Mucosa of stomach (tissue), 1 donor: ENCODE measurements at regions not wholly inside any gene's neighbourhood (a gene's known extent, or its start where the extent isn't known, plus 50 kb on each side); places are given as distances from the start of the nearest gene placed in this dataset.
"Not testable (repeated sequence)": the region's sequence is repeated elsewhere in the genome, so short reads cannot be mapped to it uniquely, and the experiment has no call there.

ENCODE experiments used
- H3K27me3 ChIP-seq: one replicate; pipeline ENCODE4 v1.7.0; 2013; ENCODE audit warnings: mild to moderate bottlenecking, low read length; ENCODE audit not compliant: control insufficient read depth, insufficient read depth
- H3K36me3 ChIP-seq: one replicate; pipeline ENCODE4 v1.7.0; 2013; ENCODE audit warnings: low read length; ENCODE audit not compliant: control insufficient read depth, insufficient read depth
- H3K4me1 ChIP-seq: one replicate; pipeline ENCODE4 v1.7.0; 2013; ENCODE audit warnings: mild to moderate bottlenecking, low read length; ENCODE audit not compliant: control insufficient read depth, insufficient read depth
- H3K4me3 ChIP-seq: one replicate; pipeline ENCODE4 v1.7.0; 2013; ENCODE audit warnings: low read length
- H3K9ac ChIP-seq: one replicate; pipeline ENCODE4 v1.7.0; 2013; ENCODE audit warnings: mild to moderate bottlenecking, low read length, moderate library complexity
- H3K9me3 ChIP-seq: one replicate; pipeline ENCODE4 v1.7.0; 2013; ENCODE audit warnings: mild to moderate bottlenecking, low read length, moderate library complexity; ENCODE audit not compliant: control insufficient read depth
- donor health status: Pancreatic carcinoma.

DNA sequence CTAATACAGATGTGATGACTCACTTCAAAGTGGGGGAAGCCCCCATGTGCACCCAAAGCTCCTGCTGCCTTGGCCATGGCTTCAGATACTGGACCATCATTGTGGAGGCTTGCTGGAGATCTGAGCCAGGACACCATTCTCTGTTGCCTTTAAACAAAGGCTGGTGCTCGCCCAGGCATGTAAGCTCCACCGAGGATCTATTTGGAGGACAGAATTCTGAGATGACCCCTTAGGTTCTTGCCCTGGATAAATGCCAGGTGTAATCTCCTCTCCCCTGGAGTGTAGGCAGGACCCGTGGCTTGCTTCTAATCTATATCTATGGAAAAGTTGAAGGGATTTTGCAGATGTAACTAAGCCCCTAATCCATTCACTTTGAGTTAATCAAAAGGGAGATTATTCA is 141.0 kb downstream of the UNC93B1 start:
- not testable (repeated sequence) for H3K4me3 ChIP-seq, H3K27me3 ChIP-seq

GRCh38 chr11:67859513-67860161 is 144.3 kb downstream of the UNC93B1 start:
- not testable (repeated sequence) for H3K9me3 ChIP-seq, H3K9ac ChIP-seq, H3K36me3 ChIP-seq, H3K4me1 ChIP-seq, H3K4me3 ChIP-seq, H3K27me3 ChIP-seq

More for the DNA sequence above, 141.0 kb downstream of the UNC93B1 start:
- not testable (repeated sequence) for H3K9me3 ChIP-seq, H3K4me1 ChIP-seq, H3K9ac ChIP-seq, H3K36me3 ChIP-seq

DNA sequence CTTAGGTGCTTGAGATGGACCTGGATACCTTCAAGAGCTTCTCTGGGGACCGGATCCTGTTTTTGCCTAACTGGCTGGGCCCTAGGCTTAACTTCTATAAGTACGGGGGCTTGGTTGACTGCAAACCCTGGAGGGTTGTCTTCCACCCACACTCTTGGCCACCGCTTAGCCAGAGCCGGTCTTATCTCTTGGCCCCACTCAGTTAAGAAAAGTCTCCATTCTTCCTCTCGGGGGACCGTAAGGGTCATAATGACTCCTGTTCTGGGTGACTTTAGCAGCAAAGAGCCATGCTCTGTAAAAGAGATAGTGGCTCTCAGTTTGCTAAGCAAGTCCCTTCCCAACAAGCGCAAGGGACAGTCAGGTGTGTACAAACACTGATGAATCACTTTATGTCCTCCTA is 153.2 kb downstream of the UNC93B1 start:
- H3K4me3 ChIP-seq, H3K4me1 ChIP-seq, H3K9me3 ChIP-seq, H3K9ac ChIP-seq, H3K27me3 ChIP-seq, H3K36me3 ChIP-seq: not testable (repeated sequence)

DNA sequence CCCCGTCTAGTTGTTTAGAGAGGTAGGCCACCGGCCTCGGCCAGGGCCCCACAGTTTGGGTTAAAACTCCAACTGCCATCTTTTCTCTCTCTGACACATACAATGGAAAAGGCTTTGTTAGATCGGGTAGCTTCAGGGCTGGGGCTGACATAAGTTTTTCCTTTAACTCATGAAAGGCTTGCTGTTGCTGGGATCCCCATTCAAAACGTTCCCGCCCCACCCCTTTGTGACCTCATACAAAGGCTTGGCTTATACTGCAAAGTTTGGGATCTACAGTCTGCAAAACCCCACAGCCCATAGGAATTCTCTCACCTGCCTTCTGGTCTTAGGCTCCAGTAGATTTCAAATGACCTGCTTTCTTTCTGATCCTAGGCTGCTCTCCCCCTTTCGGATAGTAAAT is 154.1 kb downstream of the UNC93B1 start:
- not testable (repeated sequence) for H3K4me1 ChIP-seq, H3K9me3 ChIP-seq, H3K4me3 ChIP-seq, H3K36me3 ChIP-seq, H3K9ac ChIP-seq, H3K27me3 ChIP-seq

DNA sequence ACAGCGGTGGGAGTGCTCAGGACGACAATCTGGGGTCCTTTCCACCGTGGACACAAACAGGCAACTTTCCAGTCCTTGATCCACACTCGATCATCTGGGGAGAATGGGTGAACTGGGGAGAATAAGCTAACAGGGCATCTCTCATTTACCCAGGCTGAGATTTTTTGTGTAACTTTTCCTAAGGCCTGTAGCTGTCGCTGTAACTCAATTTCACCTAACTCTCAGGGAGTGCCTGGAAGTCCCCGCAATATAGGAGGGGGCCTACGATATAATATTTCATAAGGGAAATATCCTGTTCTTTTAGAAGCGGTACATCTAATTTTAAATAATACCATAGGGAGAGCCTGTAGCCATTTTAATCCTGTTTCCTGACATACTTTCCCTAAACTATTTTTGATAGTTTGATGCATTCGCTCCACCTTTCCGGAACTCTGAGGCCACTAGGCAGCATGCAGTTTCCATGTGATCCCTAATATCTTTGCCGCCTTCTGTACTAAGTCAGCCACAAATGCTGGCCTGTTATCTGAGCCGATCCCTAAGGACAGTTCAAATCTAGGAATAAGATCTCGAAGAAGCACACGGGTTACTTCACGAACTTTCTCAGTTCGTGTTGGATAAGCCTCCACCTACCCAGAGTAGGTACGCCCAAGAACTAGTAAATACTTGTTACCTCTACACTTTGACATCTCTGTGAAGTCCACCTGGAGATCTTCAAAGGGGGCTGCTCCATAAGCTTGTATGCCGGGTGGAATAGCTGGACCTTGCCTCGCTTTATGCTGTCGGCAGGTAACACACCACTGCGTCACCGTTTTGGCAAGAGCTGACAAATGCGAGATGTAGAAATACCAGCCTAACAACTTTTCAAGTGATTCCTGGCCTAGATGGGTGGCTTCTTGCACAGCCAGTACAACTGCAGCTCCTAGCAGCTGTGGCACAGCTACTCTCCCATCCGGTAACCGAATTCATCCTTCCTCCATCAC is 155.7 kb downstream of the UNC93B1 start:
- not testable (repeated sequence) for H3K9ac ChIP-seq, H3K4me3 ChIP-seq, H3K4me1 ChIP-seq, H3K27me3 ChIP-seq, H3K9me3 ChIP-seq, H3K36me3 ChIP-seq

DNA sequence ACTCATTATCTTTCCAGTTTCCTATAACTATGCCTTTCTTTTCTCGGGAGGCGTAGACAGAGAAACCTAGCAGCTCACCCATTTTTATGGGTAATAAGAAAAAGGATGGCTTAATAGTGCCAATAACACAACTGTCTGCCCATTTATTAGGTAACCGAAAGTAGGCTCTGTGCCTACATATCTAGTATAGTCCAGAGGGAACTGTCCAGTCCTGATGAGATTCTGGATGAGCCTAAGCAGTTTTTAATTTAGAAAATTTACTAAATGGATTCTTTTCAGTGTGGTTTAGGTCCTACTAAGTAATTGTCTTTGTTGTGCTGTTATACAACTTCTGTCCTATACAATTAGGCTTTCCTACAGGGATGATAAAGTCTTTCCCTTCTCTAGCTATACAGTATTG is 157.6 kb downstream of the UNC93B1 start:
- not testable (repeated sequence) for H3K4me3 ChIP-seq, H3K36me3 ChIP-seq, H3K4me1 ChIP-seq, H3K27me3 ChIP-seq, H3K9ac ChIP-seq, H3K9me3 ChIP-seq

GRCh38 chr11:67845296-67845695 is 158.6 kb downstream of the UNC93B1 start:
- H3K4me1 ChIP-seq, H3K27me3 ChIP-seq, H3K4me3 ChIP-seq, H3K9me3 ChIP-seq, H3K9ac ChIP-seq, H3K36me3 ChIP-seq: not testable (repeated sequence)

DNA sequence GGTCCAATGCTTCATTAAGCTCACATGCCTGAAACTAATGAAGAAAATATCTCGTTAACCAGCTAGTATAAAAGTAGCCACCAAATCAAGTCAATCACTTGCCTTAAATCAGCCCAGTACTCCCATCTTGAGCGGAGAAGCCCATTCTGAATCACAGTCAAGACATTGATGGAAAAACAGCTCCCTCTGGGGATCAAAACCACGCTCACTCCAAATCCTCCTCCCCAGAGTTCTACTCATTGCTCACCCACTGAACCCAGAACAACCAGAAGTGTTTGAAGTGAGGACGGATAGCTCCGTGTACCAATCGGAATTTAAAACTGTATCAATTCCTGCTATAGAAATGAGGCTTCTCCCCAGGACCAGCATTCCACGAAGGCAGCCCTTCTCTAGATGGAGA is 163.3 kb downstream of the UNC93B1 start:
- H3K9me3 ChIP-seq, H3K4me1 ChIP-seq, H3K27me3 ChIP-seq, H3K9ac ChIP-seq, H3K36me3 ChIP-seq, H3K4me3 ChIP-seq: not testable (repeated sequence)

GRCh38 chr11:67830152-67830551 is 155.7 kb upstream of the ALDH3B2 start:
- not testable (repeated sequence) for H3K9ac ChIP-seq, H3K27me3 ChIP-seq, H3K9me3 ChIP-seq, H3K4me3 ChIP-seq, H3K36me3 ChIP-seq
- H3K4me1 ChIP-seq, result peaks cover 11% of the 10 kb centered on the region

- not testable (repeated sequence) for H3K36me3 ChIP-seq, H3K9ac ChIP-seq, H3K4me3 ChIP-seq, H3K27me3 ChIP-seq, H3K9me3 ChIP-seq
- peaks cover 11% of the 10 kb centered on the region for H3K4me1 ChIP-seq
Observed at GRCh38 chr11:67826951-67827296, 152.5 kb upstream of the ALDH3B2 start.

DNA sequence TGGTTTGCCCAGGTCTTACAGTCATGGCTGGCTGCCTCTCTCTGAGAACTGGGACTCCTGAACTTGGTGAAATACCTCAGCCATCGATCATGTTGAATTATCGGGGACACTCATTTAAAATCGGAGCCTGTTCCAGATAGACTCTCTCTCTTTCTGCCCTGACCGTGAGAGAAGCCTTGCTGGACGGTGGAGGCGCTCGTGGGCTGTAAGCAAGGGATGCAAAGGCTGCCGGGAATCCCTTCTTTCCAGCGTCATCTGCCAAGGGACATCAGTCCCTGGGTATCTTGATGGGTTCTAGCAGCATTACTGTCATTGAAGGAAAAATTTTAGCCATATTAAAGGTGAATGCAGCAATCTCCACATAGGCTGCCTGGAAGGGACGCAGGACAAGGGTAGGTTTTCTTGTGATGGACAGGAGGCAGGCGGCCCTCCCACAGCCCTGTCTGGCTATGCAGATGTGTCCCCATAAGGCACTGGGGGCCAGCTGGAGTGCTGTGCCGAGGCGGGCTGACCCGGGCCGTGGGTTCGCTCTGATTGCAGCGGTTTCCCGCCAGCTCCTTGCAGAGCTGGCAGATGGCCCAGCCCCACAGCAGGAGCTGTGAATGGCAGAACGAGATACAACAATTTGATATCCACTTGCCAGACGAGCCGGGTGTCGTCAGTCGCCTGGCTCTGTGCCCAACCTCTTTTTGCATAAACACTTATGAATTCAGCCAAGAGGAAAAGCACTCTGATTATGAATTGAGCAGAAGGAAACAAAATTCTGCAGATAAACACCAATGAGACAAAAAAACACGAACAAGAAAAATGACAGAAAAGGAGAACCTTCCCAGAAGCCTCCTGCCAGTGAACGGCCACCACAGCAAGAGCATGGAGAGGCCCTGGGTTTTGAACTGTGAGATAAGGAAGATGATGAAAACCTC is 151.9 kb upstream of the ALDH3B2 start:
- H3K9me3 ChIP-seq, H3K27me3 ChIP-seq, H3K4me3 ChIP-seq, H3K9ac ChIP-seq, H3K36me3 ChIP-seq: not testable (repeated sequence)
- peaks cover 11% of the 10 kb centered on the region for H3K4me1 ChIP-seq

GRCh38 chr11:67824861-67825260 is 150.4 kb upstream of the ALDH3B2 start:
- not testable (repeated sequence) for H3K9ac ChIP-seq, H3K4me3 ChIP-seq, H3K36me3 ChIP-seq, H3K9me3 ChIP-seq, H3K27me3 ChIP-seq
- peaks cover 11% of the 10 kb centered on the region for H3K4me1 ChIP-seq
